ENCODE measurements at regions not wholly inside any gene's neighbourhood (a gene's known extent, or its start where the extent isn't known, plus 50 kb on each side); places are given as distances from the start of the nearest gene placed in this dataset.

- Histone ChIP-seq H3K4me2 (ENCODE audit: low read length) (no peak overlapping the region), H3K9ac (ENCODE audit: low read length) (no peak overlapping the region), H3K27me3 (ENCODE audit: insufficient read depth, low read length) (no peaks in the 10 kb centered on the region), H3K27ac (ENCODE audit: low read depth, low read length, poor library complexity, severe bottlenecking) (no peak overlapping the region), H3K9me3 (ENCODE audit: low read length) (no peaks in the 10 kb centered on the region), H3K79me2 (ENCODE audit: insufficient read depth, low read length) (no peaks in the 10 kb centered on the region), H2AFZ (ENCODE audit: low read length) (no peak overlapping the region), H3K36me3 (ENCODE audit: insufficient read depth, low read length) (no peaks in the 10 kb centered on the region), H3K4me3 (ENCODE audit: low read depth, low read length, poor library complexity, severe bottlenecking) (no peak overlapping the region), H3F3A (ENCODE audit: insufficient read depth, low read length) (no peaks in the 10 kb centered on the region), H3K4me1 (ENCODE audit: insufficient read depth, low read length, severe bottlenecking) (no peaks in the 10 kb centered on the region), H4K20me1 (ENCODE audit: insufficient read depth, low read length) (no peaks in the 10 kb centered on the region), H3K9me2 (ENCODE audit: low read depth, low read length) (no peaks in the 10 kb centered on the region)
- no peak for TF ChIP-seq CTCF (IDR thresholded peaks at IDR 0.05; ENCODE audit: low read length)
- TF ChIP-seq EZH2 (IDR thresholded peaks at IDR 0.05; ENCODE audit: borderline replicate concordance, low read length) = no peak
These were observed 181.1 kb downstream of the HERPUD2 start for GRCh38 chr7:35513828-35514227.

GRCh38 chr7:35513195-35513594 lies 181.7 kb downstream of the HERPUD2 start:
- H2AFZ ChIP-seq (ENCODE audit: low read length) = no peak overlapping the region
- H3K9ac ChIP-seq (ENCODE audit: low read length) = no peak overlapping the region
- H3K27me3 ChIP-seq (ENCODE audit: insufficient read depth, low read length) = no peaks in the 10 kb centered on the region
- no peaks in the 10 kb centered on the region for H3K4me1 ChIP-seq (ENCODE audit: insufficient read depth, low read length, severe bottlenecking)
- no peak overlapping the region for H3K4me2 ChIP-seq (ENCODE audit: low read length)
- H3F3A ChIP-seq (ENCODE audit: insufficient read depth, low read length) = no peaks in the 10 kb centered on the region
- H4K20me1 ChIP-seq (ENCODE audit: insufficient read depth, low read length) = no peaks in the 10 kb centered on the region
- H3K9me2 ChIP-seq (ENCODE audit: low read depth, low read length) = no peaks in the 10 kb centered on the region
- no peak overlapping the region for H3K4me3 ChIP-seq (ENCODE audit: low read depth, low read length, poor library complexity, severe bottlenecking)
- H3K36me3 ChIP-seq (ENCODE audit: insufficient read depth, low read length) = no peaks in the 10 kb centered on the region
- H3K79me2 ChIP-seq (ENCODE audit: insufficient read depth, low read length) = no peaks in the 10 kb centered on the region
- H3K9me3 ChIP-seq (ENCODE audit: low read length) = no peaks in the 10 kb centered on the region
- H3K27ac ChIP-seq (ENCODE audit: low read depth, low read length, poor library complexity, severe bottlenecking) = no peak overlapping the region
- TF ChIP-seq CTCF (IDR thresholded peaks at IDR 0.05; ENCODE audit: low read length) (no peak), EZH2 (IDR thresholded peaks at IDR 0.05; ENCODE audit: borderline replicate concordance, low read length) (no peak)

- TF ChIP-seq CTCF (IDR thresholded peaks at IDR 0.05; ENCODE audit: low read length) (no peak), EZH2 (IDR thresholded peaks at IDR 0.05; ENCODE audit: borderline replicate concordance, low read length) (no peak)
- no peak overlapping the region for H2AFZ ChIP-seq (ENCODE audit: low read length)
- H3K36me3 ChIP-seq (ENCODE audit: insufficient read depth, low read length) = no peaks in the 10 kb centered on the region
- no peaks in the 10 kb centered on the region for H3K4me1 ChIP-seq (ENCODE audit: insufficient read depth, low read length, severe bottlenecking)
- H3K27me3 ChIP-seq (ENCODE audit: insufficient read depth, low read length) = no peaks in the 10 kb centered on the region
- H3K79me2 ChIP-seq (ENCODE audit: insufficient read depth, low read length) = no peaks in the 10 kb centered on the region
- no peaks in the 10 kb centered on the region for H3K9me2 ChIP-seq (ENCODE audit: low read depth, low read length)
- H3F3A ChIP-seq (ENCODE audit: insufficient read depth, low read length) = no peaks in the 10 kb centered on the region
- H3K9ac ChIP-seq (ENCODE audit: low read length) = no peak overlapping the region
- no peaks in the 10 kb centered on the region for H4K20me1 ChIP-seq (ENCODE audit: insufficient read depth, low read length)
- no peak overlapping the region for H3K4me3 ChIP-seq (ENCODE audit: low read depth, low read length, poor library complexity, severe bottlenecking)
- H3K27ac ChIP-seq (ENCODE audit: low read depth, low read length, poor library complexity, severe bottlenecking) = no peak overlapping the region
- no peaks in the 10 kb centered on the region for H3K9me3 ChIP-seq (ENCODE audit: low read length)
- no peak overlapping the region for H3K4me2 ChIP-seq (ENCODE audit: low read length)
These were observed 182.2 kb downstream of the HERPUD2 start for GRCh38 chr7:35512716-35513115.

Data from OCI-LY1 (cell line).